AML-193 (cell line): ENCODE measurements at regions not wholly inside any gene's neighbourhood (a gene's known extent, or its start where the extent isn't known, plus 50 kb on each side); places are given as distances from the start of the nearest gene placed in this dataset.

Experiments
- DNase-seq, 2 experiments: peaks; one replicate each; lab custom pipeline; 2025; lab: John Stamatoyannopoulos, UW

- DNase-seq: no peak
Measured at GRCh38 chr3:159127021-159127392, 325.2 kb downstream of the MFSD1 start.

- peak; percentile 77 to 78 for DNase-seq
Measured at GRCh38 chr3:159128628-159129027, 326.8 kb downstream of the MFSD1 start.

- DNase-seq: peak in 1 of 2 experiments; percentile 6
Measured at GRCh38 chr3:159130108-159130507, 328.3 kb downstream of the MFSD1 start.

GRCh38 chr3:159131376-159131775 lies 329.5 kb downstream of the MFSD1 start:
- no peak for DNase-seq

GRCh38 chr3:159137949-159138348 lies 336.1 kb downstream of the MFSD1 start:
- DNase-seq: no peak

- no peak for DNase-seq
Measured at GRCh38 chr3:159139326-159139725, 337.5 kb downstream of the MFSD1 start.

GRCh38 chr3:159144472-159144871 lies 342.6 kb downstream of the MFSD1 start:
- DNase-seq: no peak

- no peak for DNase-seq
Measured at GRCh38 chr3:159144891-159145290, 343.0 kb downstream of the MFSD1 start.

GRCh38 chr3:159146392-159146791 lies 344.5 kb downstream of the MFSD1 start:
- no peak for DNase-seq

- no peak for DNase-seq
Measured at GRCh38 chr3:159146856-159147435, 345.1 kb downstream of the MFSD1 start.

- DNase-seq: no peak
Measured at GRCh38 chr3:159147813-159148212, 346.0 kb downstream of the MFSD1 start.

GRCh38 chr3:159148466-159148865 lies 346.6 kb downstream of the MFSD1 start:
- DNase-seq: no peak

- no peak for DNase-seq
Measured at GRCh38 chr3:159149131-159149530, 347.3 kb downstream of the MFSD1 start.

- DNase-seq: no peak
Measured at GRCh38 chr3:159149633-159150032, 347.8 kb downstream of the MFSD1 start.

- no peak for DNase-seq
Measured at GRCh38 chr3:159150180-159150579, 348.3 kb downstream of the MFSD1 start.

GRCh38 chr3:159151130-159151529 lies 349.3 kb downstream of the MFSD1 start:
- no peak for DNase-seq

GRCh38 chr3:159157275-159157674 lies 355.4 kb downstream of the MFSD1 start:
- no peak for DNase-seq

- DNase-seq: no peak
Measured at GRCh38 chr3:159158213-159158612, 356.4 kb downstream of the MFSD1 start.

- DNase-seq: no peak
Measured at GRCh38 chr3:159158801-159159200, 356.9 kb downstream of the MFSD1 start.

- DNase-seq: no peak
Measured at GRCh38 chr3:159159546-159159945, 357.7 kb downstream of the MFSD1 start.

- no peak for DNase-seq
Measured at GRCh38 chr3:159163656-159164055, 361.8 kb downstream of the MFSD1 start.

- DNase-seq: no peak
Measured at GRCh38 chr3:159165961-159166360, 364.1 kb downstream of the MFSD1 start.

GRCh38 chr3:159166899-159167586 lies 365.2 kb downstream of the MFSD1 start:
- no peak for DNase-seq

- DNase-seq: no peak
Measured at GRCh38 chr3:159168788-159169187, 366.9 kb downstream of the MFSD1 start.
